CD4-positive, alpha-beta T cell treated with Interleukin-17A for 4 hours (primary cell): ENCODE measurements at regions not wholly inside any gene's neighbourhood (a gene's known extent, or its start where the extent isn't known, plus 50 kb on each side); places are given as distances from the start of the nearest gene placed in this dataset.
"Not testable (repeated sequence)": the region's sequence is repeated elsewhere in the genome, so short reads cannot be mapped to it uniquely, and the experiment has no call there.

ENCODE experiments used
- DNase-seq: peaks from one replicate; pipeline ENCODE4 v3.0.0-alpha.2; 2020; ENCODE audit warnings: mixed read lengths

GRCh38 chr14:83533734-83534133, 1996.2 kb upstream of the FLRT2 start:
- DNase-seq, result no peak

- no peak for DNase-seq
Measured at GRCh38 chr14:83534995-83535394, 1994.9 kb upstream of the FLRT2 start.

- DNase-seq, result no peak
Measured at GRCh38 chr14:83535444-83535843, 1994.5 kb upstream of the FLRT2 start.

GRCh38 chr14:83541147-83541546, 1988.8 kb upstream of the FLRT2 start:
- no peak for DNase-seq

GRCh38 chr14:83548061-83548839, 1981.7 kb upstream of the FLRT2 start:
- no peak for DNase-seq

GRCh38 chr14:83556065-83556464, 1973.9 kb upstream of the FLRT2 start:
- DNase-seq, result no peak

GRCh38 chr14:83556746-83557453, 1973.0 kb upstream of the FLRT2 start:
- DNase-seq, result no peak

- no peak for DNase-seq
Measured at GRCh38 chr14:83558946-83559345, 1971.0 kb upstream of the FLRT2 start.

- no peak for DNase-seq
Measured at GRCh38 chr14:83559721-83560120, 1970.2 kb upstream of the FLRT2 start.

GRCh38 chr14:83561261-83561660, 1968.7 kb upstream of the FLRT2 start:
- no peak for DNase-seq

GRCh38 chr14:83566567-83566966, 1963.4 kb upstream of the FLRT2 start:
- DNase-seq, result no peak

GRCh38 chr14:83568141-83568540, 1961.8 kb upstream of the FLRT2 start:
- no peak for DNase-seq

GRCh38 chr14:83575301-83575700, 1954.6 kb upstream of the FLRT2 start:
- no peak for DNase-seq

GRCh38 chr14:83583201-83583600, 1946.7 kb upstream of the FLRT2 start:
- DNase-seq, result no peak

- DNase-seq, result no peak
Measured at GRCh38 chr14:83594874-83595273, 1935.1 kb upstream of the FLRT2 start.

GRCh38 chr14:83607682-83608081, 1922.3 kb upstream of the FLRT2 start:
- no peak for DNase-seq

- no peak for DNase-seq
Measured at GRCh38 chr14:83611491-83611890, 1918.5 kb upstream of the FLRT2 start.

GRCh38 chr14:83611906-83612390, 1918.0 kb upstream of the FLRT2 start:
- DNase-seq, result no peak

GRCh38 chr14:83614956-83615355, 1915.0 kb upstream of the FLRT2 start:
- DNase-seq, result no peak

GRCh38 chr14:83624541-83624940, 1905.4 kb upstream of the FLRT2 start:
- DNase-seq, result no peak

- DNase-seq, result no peak
Measured at GRCh38 chr14:83632375-83632774, 1897.6 kb upstream of the FLRT2 start.

- DNase-seq, result no peak
Measured at GRCh38 chr14:83638748-83639504, 1891.0 kb upstream of the FLRT2 start.

GRCh38 chr14:83639505-83639875, 1890.5 kb upstream of the FLRT2 start:
- not testable (repeated sequence) for DNase-seq

- no peak for DNase-seq
Measured at GRCh38 chr14:83646228-83646627, 1883.7 kb upstream of the FLRT2 start.
